Parathyroid adenoma (tissue), 2 donors: ENCODE measurements at regions not wholly inside any gene's neighbourhood (a gene's known extent, or its start where the extent isn't known, plus 50 kb on each side); places are given as distances from the start of the nearest gene placed in this dataset.
"Not testable (repeated sequence)": the region's sequence is repeated elsewhere in the genome, so short reads cannot be mapped to it uniquely, and the experiment has no call there.

ENCODE experiments used
- H2AFZ ChIP-seq: fragments of 300-600 bp; sonication (generic); one replicate; pipeline ENCODE4 v1.7.0; 2017; ENCODE audit warnings: antibody characterized with exemption, mild to moderate bottlenecking
- H3K27ac ChIP-seq: fragments of 300-600 bp; sonication (generic); one replicate; pipeline ENCODE4 v1.7.0; 2017
- H3K27me3 ChIP-seq: fragments of 300-600 bp; sonication (generic); one replicate; pipeline ENCODE4 v1.7.0; 2017; ENCODE audit warnings: low read length; ENCODE audit not compliant: control insufficient read depth, insufficient read depth
- H3K36me3 ChIP-seq: fragments of 300-600 bp; sonication (generic); one replicate; pipeline ENCODE4 v1.7.0; 2017; ENCODE audit warnings: low read length; ENCODE audit not compliant: control insufficient read depth, insufficient read depth
- H3K4me1 ChIP-seq: fragments of 300-600 bp; sonication (generic); one replicate; pipeline ENCODE4 v1.7.0; 2017; ENCODE audit warnings: control low read depth
- H3K4me2 ChIP-seq: fragments of 300-600 bp; sonication (generic); one replicate; pipeline ENCODE4 v1.7.0; 2017; ENCODE audit warnings: low read length
- H3K4me3 ChIP-seq: fragments of 300-600 bp; sonication (generic); one replicate; pipeline ENCODE4 v1.7.0; 2017; ENCODE audit warnings: low read depth, low read length
- H3K79me2 ChIP-seq: fragments of 300-600 bp; sonication (generic); one replicate; pipeline ENCODE4 v1.7.0; 2017; ENCODE audit warnings: control low read depth
- H3K9ac ChIP-seq: fragments of 300-600 bp; sonication (generic); one replicate; pipeline ENCODE4 v1.7.0; 2017; ENCODE audit warnings: mild to moderate bottlenecking
- H3K9me3 ChIP-seq: fragments of 300-600 bp; sonication (generic); one replicate; pipeline ENCODE4 v1.7.0; 2017; ENCODE audit warnings: low read length; ENCODE audit not compliant: control insufficient read depth
- CTCF ChIP-seq: fragments of 300-600 bp; sonication (generic); IDR thresholded peaks from one replicate; pipeline ENCODE4 v1.7.0; 2017; ENCODE audit warnings: antibody characterized with exemption, mild to moderate bottlenecking
- donor health status: primary hyperparathyroidism.

GRCh38 chr6:130717657-130718056 lies 109.5 kb upstream of the SMLR1 start:
- H2AFZ ChIP-seq = no peak overlapping the region
- no peak overlapping the region for H3K4me2 ChIP-seq
- H3K27me3 ChIP-seq = no peaks in the 10 kb centered on the region
- no peaks in the 10 kb centered on the region for H3K36me3 ChIP-seq
- H3K79me2 ChIP-seq = no peaks in the 10 kb centered on the region
- no peaks in the 10 kb centered on the region for H3K9me3 ChIP-seq
- H3K9ac ChIP-seq = no peak overlapping the region
- no peaks in the 10 kb centered on the region for H3K4me1 ChIP-seq
- TF ChIP-seq CTCF = no peak
- H3K27ac ChIP-seq = no peak overlapping the region
- H3K4me3 ChIP-seq = no peak overlapping the region

- no peak overlapping the region for H3K4me3 ChIP-seq
- no peaks in the 10 kb centered on the region for H3K36me3 ChIP-seq
- no peak overlapping the region for H3K4me2 ChIP-seq
- TF ChIP-seq CTCF = no peak
- H3K79me2 ChIP-seq = no peaks in the 10 kb centered on the region
- H3K27me3 ChIP-seq = no peaks in the 10 kb centered on the region
- H3K4me1 ChIP-seq = no peaks in the 10 kb centered on the region
- H3K27ac ChIP-seq = no peak overlapping the region
- no peak overlapping the region for H2AFZ ChIP-seq
- no peaks in the 10 kb centered on the region for H3K9me3 ChIP-seq
- no peak overlapping the region for H3K9ac ChIP-seq
Measured at GRCh38 chr6:130720076-130720715, 107.0 kb upstream of the SMLR1 start.

- Histone ChIP-seq H3K4me2 (no peak overlapping the region), H3K4me3 (no peak overlapping the region), H3K36me3 (no peaks in the 10 kb centered on the region), H3K27ac (no peak overlapping the region), H3K4me1 (no peaks in the 10 kb centered on the region), H3K79me2 (no peaks in the 10 kb centered on the region), H3K9ac (no peak overlapping the region), H3K9me3 (no peaks in the 10 kb centered on the region), H2AFZ (no peak overlapping the region), H3K27me3 (no peaks in the 10 kb centered on the region)
- TF ChIP-seq CTCF = no peak
Measured at GRCh38 chr6:130724089-130724488, 103.1 kb upstream of the SMLR1 start.

- Histone ChIP-seq H3K79me2 (no peaks in the 10 kb centered on the region), H3K4me1 (no peaks in the 10 kb centered on the region), H3K36me3 (no peaks in the 10 kb centered on the region), H3K9ac (no peak overlapping the region), H2AFZ (no peak overlapping the region), H3K9me3 (no peaks in the 10 kb centered on the region), H3K27ac (no peak overlapping the region), H3K27me3 (no peaks in the 10 kb centered on the region), H3K4me2 (no peak overlapping the region), H3K4me3 (no peak overlapping the region)
- no peak for TF ChIP-seq CTCF
Measured at GRCh38 chr6:130725551-130725950, 101.7 kb upstream of the SMLR1 start.

- H3K36me3 ChIP-seq, H3K27me3 ChIP-seq, H3K4me1 ChIP-seq, H3K4me2 ChIP-seq, H3K4me3 ChIP-seq, H3K79me2 ChIP-seq, H2AFZ ChIP-seq, H3K9me3 ChIP-seq, H3K9ac ChIP-seq, H3K27ac ChIP-seq: not testable (repeated sequence)
Measured at GRCh38 chr6:130728064-130728463, 99.1 kb upstream of the SMLR1 start.
